ENCODE measurements at regions not wholly inside any gene's neighbourhood (a gene's known extent, or its start where the extent isn't known, plus 50 kb on each side); places are given as distances from the start of the nearest gene placed in this dataset.

- TF ChIP-seq, protein P1, sequence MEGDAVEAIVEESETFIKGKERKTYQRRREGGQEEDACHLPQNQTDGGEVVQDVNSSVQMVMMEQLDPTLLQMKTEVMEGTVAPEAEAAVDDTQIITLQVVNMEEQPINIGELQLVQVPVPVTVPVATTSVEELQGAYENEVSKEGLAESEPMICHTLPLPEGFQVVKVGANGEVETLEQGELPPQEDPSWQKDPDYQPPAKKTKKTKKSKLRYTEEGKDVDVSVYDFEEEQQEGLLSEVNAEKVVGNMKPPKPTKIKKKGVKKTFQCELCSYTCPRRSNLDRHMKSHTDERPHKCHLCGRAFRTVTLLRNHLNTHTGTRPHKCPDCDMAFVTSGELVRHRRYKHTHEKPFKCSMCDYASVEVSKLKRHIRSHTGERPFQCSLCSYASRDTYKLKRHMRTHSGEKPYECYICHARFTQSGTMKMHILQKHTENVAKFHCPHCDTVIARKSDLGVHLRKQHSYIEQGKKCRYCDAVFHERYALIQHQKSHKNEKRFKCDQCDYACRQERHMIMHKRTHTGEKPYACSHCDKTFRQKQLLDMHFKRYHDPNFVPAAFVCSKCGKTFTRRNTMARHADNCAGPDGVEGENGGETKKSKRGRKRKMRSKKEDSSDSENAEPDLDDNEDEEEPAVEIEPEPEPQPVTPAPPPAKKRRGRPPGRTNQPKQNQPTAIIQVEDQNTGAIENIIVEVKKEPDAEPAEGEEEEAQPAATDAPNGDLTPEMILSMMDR (IDR thresholded peaks at IDR 0.05; ENCODE audit: insufficient read depth, low read length) = no peak
- TF ChIP-seq REST (IDR thresholded peaks at IDR 0.05; ENCODE audit: insufficient replicate concordance, low read depth) = no peak
Observed at GRCh38 chr1:78267513-78268218, 221.9 kb downstream of the GIPC2 start.

Data from HL-60 (cell line).